HL-60 (cell line): ENCODE measurements at regions not wholly inside any gene's neighbourhood (a gene's known extent, or its start where the extent isn't known, plus 50 kb on each side); places are given as distances from the start of the nearest gene placed in this dataset.

Source experiments
- CTCF ChIP-seq: IDR thresholded peaks from one replicate; pipeline ENCODE4 v1.5.1; 2011; ENCODE audit warnings: low read length, control low read depth, inconsistent platforms; ENCODE audit not compliant: insufficient read depth
- POLR2AphosphoS5 ChIP-seq: IDR thresholded peaks from 2 replicates; pipeline ENCODE4 v1.6.1; 2012; ENCODE audit warnings: low read depth

- no peak for TF ChIP-seq CTCF
- TF ChIP-seq POLR2AphosphoS5: no peak
Measured at GRCh38 chr1:22210636-22211035, 67.7 kb upstream of the WNT4 start.
